Naive thymus-derived CD4-positive, alpha-beta T cell (primary cell): ENCODE measurements at regions not wholly inside any gene's neighbourhood (a gene's known extent, or its start where the extent isn't known, plus 50 kb on each side); places are given as distances from the start of the nearest gene placed in this dataset.

ENCODE experiments used
- ATAC-seq: fragments of 150-1000 bp; cut with Tn5 transposase; 2 replicates; pipeline ENCODE4 v1.10.0; 2021; ENCODE audit warnings: mild to moderate bottlenecking, moderate library complexity
- CTCF ChIA-PET: fragments of 350-600 bp; sonication (Branson Sonifier 250); formaldehyde crosslinking; loops from one replicate; lab custom pipeline; 2021; ENCODE audit warnings: antibody characterized with exemption; lab: Charles Lee
- POLR2A ChIA-PET: fragments of 350-600 bp; sonication (Branson Sonifier 250); formaldehyde crosslinking; loops from one replicate; lab custom pipeline; 2021; ENCODE audit warnings: antibody characterized with exemption, inconsistent platforms; lab: Charles Lee
- DNase-seq, 9 donors: peaks; one replicate each; pipeline versions ENCODE4 v3.0.0 to v3.0.0-alpha.2; 2020 to 2022; ENCODE audit warnings: mixed read lengths in 1 of 9
- H3K27ac ChIP-seq: one replicate; pipeline ENCODE4 v1.7.0; 2013; ENCODE audit warnings: mild to moderate bottlenecking, low read depth, low read length, moderate library complexity
- H3K27me3 ChIP-seq, 2 donors: one replicate each; pipeline ENCODE4 v1.7.0; 2013; ENCODE audit warnings: low read length in 2 of 2, mild to moderate bottlenecking in 2 of 2, moderate library complexity in 2 of 2; ENCODE audit not compliant: control insufficient read depth in 2 of 2, insufficient read depth in 2 of 2
- H3K36me3 ChIP-seq, 3 experiments: 1 replicate in 2 of 3; 2 replicates in 1 of 3; pipeline ENCODE4 v1.7.0; 2013; ENCODE audit warnings: low read length in 3 of 3, mild to moderate bottlenecking in 3 of 3, moderate library complexity in 1 of 3; ENCODE audit not compliant: insufficient read depth in 3 of 3, control insufficient read depth in 2 of 3
- H3K4me1 ChIP-seq, 2 donors: one replicate each; pipeline ENCODE4 v1.7.0; 2013; ENCODE audit warnings: low read length in 2 of 2, mild to moderate bottlenecking in 2 of 2, moderate library complexity in 1 of 2; ENCODE audit not compliant: control insufficient read depth in 2 of 2, insufficient read depth in 2 of 2
- H3K4me3 ChIP-seq: 2 replicates; pipeline ENCODE4 v1.7.0; 2013; ENCODE audit warnings: mild to moderate bottlenecking, low read length
- H3K9me3 ChIP-seq, 3 experiments: 1 replicate in 2 of 3; 2 replicates in 1 of 3; pipeline ENCODE4 v1.7.0; 2013; ENCODE audit warnings: low read length in 3 of 3; ENCODE audit not compliant: control insufficient read depth in 2 of 3
- H3K27ac Mint-ChIP-seq, 9 donors: one replicate each; pipeline ENCODE4 v1.8.0; 2020 to 2022; ENCODE audit warnings: mixed read lengths in 9 of 9, mild to moderate bottlenecking in 8 of 9, moderate library complexity in 5 of 9, inconsistent platforms in 2 of 9
- H3K27me3 Mint-ChIP-seq, 5 donors: one replicate each; pipeline ENCODE4 v1.8.0; 2021 to 2022; ENCODE audit warnings: mixed read lengths in 5 of 5, mild to moderate bottlenecking in 1 of 5
- H3K36me3 Mint-ChIP-seq, 5 donors: one replicate each; pipeline ENCODE4 v1.8.0; 2020 to 2022; ENCODE audit warnings: mixed read lengths in 5 of 5, mild to moderate bottlenecking in 3 of 5, inconsistent platforms in 1 of 5
- H3K4me1 Mint-ChIP-seq, 7 donors: one replicate each; pipeline ENCODE4 v1.8.0; 2020 to 2022; ENCODE audit warnings: mixed read lengths in 7 of 7, mild to moderate bottlenecking in 3 of 7, inconsistent platforms in 1 of 7
- H3K4me3 Mint-ChIP-seq, 10 donors: one replicate each; pipeline ENCODE4 v1.8.0; 2020 to 2022; ENCODE audit warnings: mild to moderate bottlenecking in 10 of 10, mixed read lengths in 10 of 10, moderate library complexity in 6 of 10, inconsistent platforms in 2 of 10
- H3K9me3 Mint-ChIP-seq, 11 donors: one replicate each; pipeline ENCODE4 v1.8.0; 2020 to 2022; ENCODE audit warnings: mixed read lengths in 11 of 11, mild to moderate bottlenecking in 4 of 11, inconsistent platforms in 1 of 11, moderate library complexity in 1 of 11
- intact Hi-C, 2 donors: fragments of 100-400 bp; cut with micrococcal nuclease; formaldehyde crosslinking; loops; one replicate each; pipeline ENCODE4 v1.15.1; 2023

DNA sequence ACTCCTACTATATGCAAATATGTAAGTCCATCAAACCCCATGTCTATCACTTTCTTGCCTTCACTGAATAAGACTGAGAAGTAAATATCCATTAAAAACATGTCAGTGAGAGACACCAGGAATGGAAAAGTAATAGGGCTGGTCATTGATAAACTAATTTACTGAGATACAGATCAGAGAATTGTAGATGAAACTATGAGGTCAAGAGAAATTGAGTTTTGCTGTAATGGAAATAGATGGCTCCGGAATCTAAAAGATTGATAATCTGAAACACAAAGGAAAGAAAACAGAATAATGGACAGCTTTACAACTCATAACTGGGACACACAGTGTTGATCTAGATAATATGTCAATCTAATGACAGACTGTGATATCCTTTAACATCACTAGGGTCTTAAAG lies 1018.3 kb upstream of the RAG2 start:
- ChIA-PET POLR2A (no interaction called here), CTCF (no interaction called here)
- no peaks in the 10 kb centered on the region for H3K4me1 ChIP-seq
- H3K36me3 ChIP-seq, result no peaks in the 10 kb centered on the region
- no peak overlapping the region for H3K4me3 Mint-ChIP-seq
- intact Hi-C loops, result no loop called here
- H3K27ac ChIP-seq, result no peak overlapping the region
- no peaks in the 10 kb centered on the region for H3K36me3 Mint-ChIP-seq
- no peaks in the 10 kb centered on the region for H3K27me3 Mint-ChIP-seq
- H3K4me1 Mint-ChIP-seq, result no peaks in the 10 kb centered on the region
- no peak for DNase-seq
- ATAC-seq, result no peak
- H3K27ac Mint-ChIP-seq, result no peak overlapping the region
- H3K4me3 ChIP-seq, result no peak overlapping the region
- H3K9me3 ChIP-seq, result no peaks in the 10 kb centered on the region
- H3K9me3 Mint-ChIP-seq, result peaks cover 1 to 24% (median 8%) of the 10 kb centered on the region in 11 donors
- H3K27me3 ChIP-seq, result no peaks in the 10 kb centered on the region

DNA sequence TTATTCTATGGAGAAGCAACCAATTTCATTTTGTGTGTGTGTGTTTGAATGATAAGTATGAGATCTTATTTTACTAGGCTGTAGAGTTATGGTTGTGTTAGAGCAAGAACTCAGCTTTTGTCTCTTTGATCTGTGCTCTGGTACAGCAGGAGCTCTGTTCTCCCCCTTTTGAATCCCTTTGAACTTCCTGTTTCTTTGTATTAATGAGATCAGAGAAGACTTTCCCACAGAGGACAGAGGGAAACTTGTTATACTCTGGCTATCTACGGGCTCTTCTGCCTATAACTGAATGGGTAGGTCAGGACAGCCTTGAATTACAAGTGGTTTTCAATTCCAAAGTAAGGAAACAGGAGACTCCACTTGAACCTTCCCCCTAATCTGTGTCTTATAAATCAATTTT lies 1015.0 kb upstream of the RAG2 start:
- H3K36me3 ChIP-seq, result no peaks in the 10 kb centered on the region
- ATAC-seq (no peak), DNase-seq (no peak)
- no peak overlapping the region for H3K27ac ChIP-seq
- Mint-ChIP-seq H3K4me1 (no peaks in the 10 kb centered on the region), H3K4me3 (no peak overlapping the region), H3K27ac (no peak overlapping the region), H3K9me3 (peaks cover 0 to 17% (median 5%) of the 10 kb centered on the region in 11 donors), H3K27me3 (no peaks in the 10 kb centered on the region), H3K36me3 (no peaks in the 10 kb centered on the region)
- POLR2A ChIA-PET, result no interaction called here
- H3K27me3 ChIP-seq, result no peaks in the 10 kb centered on the region
- intact Hi-C loops, result no loop called here
- CTCF ChIA-PET, result no interaction called here
- H3K4me3 ChIP-seq, result no peak overlapping the region
- H3K4me1 ChIP-seq, result no peaks in the 10 kb centered on the region
- H3K9me3 ChIP-seq, result no peaks in the 10 kb centered on the region

DNA sequence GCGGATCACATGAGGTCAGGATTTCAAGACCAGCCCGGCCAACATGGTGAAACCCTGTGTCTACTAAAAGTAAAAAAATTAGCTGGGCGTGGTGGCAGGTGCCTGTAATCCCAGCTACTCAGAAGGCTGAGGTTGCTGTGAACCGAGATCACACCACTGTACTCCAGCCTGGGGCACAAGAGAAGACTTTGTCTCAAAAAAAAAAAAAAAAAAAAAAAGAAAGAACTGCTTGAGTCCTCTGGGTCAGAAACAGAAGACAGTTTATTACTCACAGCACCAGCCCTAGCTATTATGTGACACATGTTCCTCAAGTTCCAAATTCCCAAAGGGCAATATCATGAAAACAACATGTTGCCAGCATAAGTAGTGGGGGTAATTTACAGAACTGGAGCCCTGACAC lies 1014.1 kb upstream of the RAG2 start:
- ChIA-PET POLR2A (no interaction called here), CTCF (no interaction called here)
- H3K4me3 ChIP-seq, result no peak overlapping the region
- no peaks in the 10 kb centered on the region for H3K36me3 ChIP-seq
- no peak overlapping the region for H3K4me3 Mint-ChIP-seq
- H3K27me3 ChIP-seq, result no peaks in the 10 kb centered on the region
- no peaks in the 10 kb centered on the region for H3K4me1 Mint-ChIP-seq
- no peaks in the 10 kb centered on the region for H3K9me3 ChIP-seq
- no peak for ATAC-seq
- DNase-seq, result no peak
- no peaks in the 10 kb centered on the region for H3K4me1 ChIP-seq
- H3K9me3 Mint-ChIP-seq, result peaks cover 0 to 13% (median 4%) of the 10 kb centered on the region in 11 donors
- H3K27me3 Mint-ChIP-seq, result no peaks in the 10 kb centered on the region
- no peak overlapping the region for H3K27ac Mint-ChIP-seq
- no peaks in the 10 kb centered on the region for H3K36me3 Mint-ChIP-seq
- intact Hi-C loops, result no loop called here
- H3K27ac ChIP-seq, result no peak overlapping the region

DNA sequence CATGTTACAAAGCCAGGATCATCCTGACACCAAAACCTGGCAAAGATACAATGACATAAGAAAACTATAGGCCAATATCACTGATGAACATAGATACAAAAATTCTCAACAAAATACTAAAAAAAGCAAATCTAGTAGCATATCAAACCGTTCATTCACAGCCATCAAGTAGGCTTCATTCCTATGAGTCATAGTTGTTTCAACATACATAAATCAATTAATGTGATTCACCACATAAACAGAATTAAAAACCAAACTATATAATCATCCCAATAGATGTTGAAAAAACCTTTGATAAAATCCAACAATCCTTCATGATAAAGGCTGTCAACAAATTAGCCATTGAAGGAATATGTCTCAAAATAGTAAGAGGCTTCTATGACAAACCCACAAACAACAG lies 1007.2 kb upstream of the RAG2 start:
- ATAC-seq (no peak), DNase-seq (no peak)
- intact Hi-C loops, result no loop called here
- Histone ChIP-seq H3K9me3 (no peaks in the 10 kb centered on the region), H3K4me1 (no peaks in the 10 kb centered on the region), H3K4me3 (no peak overlapping the region), H3K27me3 (no peaks in the 10 kb centered on the region), H3K27ac (no peak overlapping the region), H3K36me3 (no peaks in the 10 kb centered on the region)
- H3K27ac Mint-ChIP-seq, result no peak overlapping the region
- ChIA-PET POLR2A (no interaction called here), CTCF (no interaction called here)
- no peaks in the 10 kb centered on the region for H3K4me1 Mint-ChIP-seq
- peaks cover 2 to 39% (median 9%) of the 10 kb centered on the region in 11 donors for H3K9me3 Mint-ChIP-seq
- no peak overlapping the region for H3K4me3 Mint-ChIP-seq
- H3K36me3 Mint-ChIP-seq, result no peaks in the 10 kb centered on the region
- no peaks in the 10 kb centered on the region for H3K27me3 Mint-ChIP-seq

DNA sequence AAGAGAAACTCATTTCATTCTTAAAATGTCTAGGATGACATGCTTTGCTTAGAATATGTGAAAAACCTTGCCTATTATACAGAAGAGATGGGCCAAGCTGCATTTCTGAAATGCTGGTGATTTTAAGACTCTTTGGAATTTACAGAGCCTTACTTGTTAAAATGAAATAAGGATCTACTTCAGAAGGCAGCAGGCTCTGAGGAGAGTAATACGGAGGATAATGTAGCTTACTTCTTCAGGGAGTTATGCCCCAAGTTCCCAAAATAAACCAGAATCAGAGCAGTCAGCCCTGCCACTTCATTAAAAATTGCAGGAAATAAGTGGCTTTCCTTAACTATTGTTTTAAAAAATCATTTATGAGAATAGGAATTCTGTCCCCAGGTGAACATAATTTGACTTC lies 1000.3 kb upstream of the RAG2 start:
- no peaks in the 10 kb centered on the region for H3K4me1 Mint-ChIP-seq
- no peaks in the 10 kb centered on the region for H3K27me3 ChIP-seq
- no peaks in the 10 kb centered on the region for H3K36me3 ChIP-seq
- ATAC-seq, result no peak
- H3K9me3 Mint-ChIP-seq, result peaks cover 0 to 26% (median 9%) of the 10 kb centered on the region in 11 donors
- no peak overlapping the region for H3K27ac ChIP-seq
- no peak overlapping the region for H3K4me3 ChIP-seq
- intact Hi-C loops, result no loop called here
- H3K27ac Mint-ChIP-seq, result no peak overlapping the region
- DNase-seq, result no peak
- no peaks in the 10 kb centered on the region for H3K4me1 ChIP-seq
- peaks cover 0 to 4% (median 0%) of the 10 kb centered on the region in 5 donors for H3K36me3 Mint-ChIP-seq
- no peak overlapping the region for H3K4me3 Mint-ChIP-seq
- no peaks in the 10 kb centered on the region for H3K27me3 Mint-ChIP-seq
- H3K9me3 ChIP-seq, result no peaks in the 10 kb centered on the region
- CTCF ChIA-PET, result no interaction called here
- POLR2A ChIA-PET, result no interaction called here

DNA sequence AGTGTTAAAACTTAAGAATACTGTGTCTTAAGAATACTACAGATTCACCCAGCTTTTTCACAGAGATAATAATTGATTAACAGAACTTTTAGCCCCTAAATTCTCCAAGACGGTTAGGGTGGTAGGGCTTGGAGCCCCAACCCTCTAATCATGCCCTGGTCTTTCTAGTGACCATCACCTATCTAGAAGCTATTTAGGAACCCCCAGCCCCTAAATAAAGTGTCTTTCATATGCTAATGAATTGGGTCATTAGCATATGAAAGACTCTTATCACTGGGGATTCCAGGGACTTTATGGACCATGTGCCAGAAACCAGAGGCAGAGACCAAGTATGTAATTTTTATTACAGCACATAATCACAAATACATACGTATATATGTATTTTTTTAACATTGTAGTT lies 999.7 kb upstream of the RAG2 start:
- Histone ChIP-seq H3K27me3 (no peaks in the 10 kb centered on the region), H3K4me1 (no peaks in the 10 kb centered on the region), H3K4me3 (no peak overlapping the region), H3K36me3 (no peaks in the 10 kb centered on the region), H3K9me3 (no peaks in the 10 kb centered on the region), H3K27ac (no peak overlapping the region)
- peaks cover 0 to 4% (median 0%) of the 10 kb centered on the region in 5 donors for H3K36me3 Mint-ChIP-seq
- no peak for ATAC-seq
- CTCF ChIA-PET, result no interaction called here
- no peaks in the 10 kb centered on the region for H3K27me3 Mint-ChIP-seq
- H3K4me3 Mint-ChIP-seq, result no peak overlapping the region
- DNase-seq, result no peak
- POLR2A ChIA-PET, result no interaction called here
- intact Hi-C loops, result no loop called here
- no peaks in the 10 kb centered on the region for H3K4me1 Mint-ChIP-seq
- H3K27ac Mint-ChIP-seq, result no peak overlapping the region
- peaks cover 0 to 23% (median 6%) of the 10 kb centered on the region in 11 donors for H3K9me3 Mint-ChIP-seq

DNA sequence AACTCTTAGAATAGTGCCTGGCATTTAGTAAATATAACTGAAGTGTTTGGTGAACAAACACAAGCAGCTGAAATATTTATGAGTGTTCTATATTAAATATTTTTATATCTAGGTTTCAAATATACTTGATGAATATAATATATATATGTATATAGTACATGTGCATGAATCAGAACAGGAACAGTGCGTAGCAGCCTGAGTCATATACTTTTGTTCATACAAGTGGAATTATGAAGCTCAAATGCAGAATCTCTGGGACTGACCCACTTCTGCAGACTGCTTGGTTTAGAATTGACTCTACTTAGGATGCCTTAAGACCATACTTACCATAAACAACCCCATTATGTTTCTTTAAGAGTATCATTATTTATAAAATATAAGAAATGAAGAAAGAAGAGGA lies 997.8 kb upstream of the RAG2 start:
- Histone ChIP-seq H3K36me3 (no peaks in the 10 kb centered on the region), H3K4me1 (no peaks in the 10 kb centered on the region), H3K4me3 (no peak overlapping the region), H3K9me3 (no peaks in the 10 kb centered on the region), H3K27ac (no peak overlapping the region), H3K27me3 (no peaks in the 10 kb centered on the region)
- H3K4me3 Mint-ChIP-seq, result no peak overlapping the region
- no peaks in the 10 kb centered on the region for H3K27me3 Mint-ChIP-seq
- peaks cover 0 to 4% (median 0%) of the 10 kb centered on the region in 5 donors for H3K36me3 Mint-ChIP-seq
- no peaks in the 10 kb centered on the region for H3K4me1 Mint-ChIP-seq
- ATAC-seq, result no peak
- intact Hi-C loops, result no loop called here
- H3K27ac Mint-ChIP-seq, result no peak overlapping the region
- POLR2A ChIA-PET, result no interaction called here
- DNase-seq, result no peak
- peaks cover 0 to 8% (median 0%) of the 10 kb centered on the region in 11 donors for H3K9me3 Mint-ChIP-seq
- CTCF ChIA-PET, result no interaction called here
